OCI-LY7 (cell line): ENCODE measurements at regions not wholly inside any gene's neighbourhood (a gene's known extent, or its start where the extent isn't known, plus 50 kb on each side); places are given as distances from the start of the nearest gene placed in this dataset.

Experiments used
- BruUV-seq: library from RNA; stranded (reverse); fragments of 400-500 nt; replicated peaks from 2 replicates; lab custom pipeline; 2021; lab: Mats Ljungman, UMichigan
- CTCF ChIA-PET: fragments of 300-600 bp; sonication (Branson Sonifier 250); formaldehyde crosslinking; loops from one replicate; lab custom pipeline; 2022; ENCODE audit warnings: antibody characterized with exemption; ENCODE audit not compliant: unreplicated experiment; lab: Charles Lee
- POLR2A ChIA-PET: fragments of 300-600 bp; sonication (Branson Sonifier 250); formaldehyde crosslinking; loops from one replicate; lab custom pipeline; 2022; ENCODE audit warnings: antibody characterized with exemption; lab: Charles Lee
- DNase-seq: peaks from one replicate; pipeline ENCODE4 v3.0.0-alpha.2; 2015; ENCODE audit warnings: low spot score
- H2AFZ ChIP-seq: fragments of 200-600 bp; sonication (generic), shearing (Covaris generic); 2 replicates; pipeline ENCODE4 v1.6.1; 2014; ENCODE audit warnings: mild to moderate bottlenecking, antibody characterized with exemption, low read length, moderate library complexity
- H3K27ac ChIP-seq: fragments of 200-600 bp; sonication (generic); 2 replicates; pipeline ENCODE4 v1.5.1; 2014; ENCODE audit warnings: mixed run types, low read depth, mild to moderate bottlenecking, moderate library complexity, low read length, inconsistent platforms; ENCODE audit not compliant: poor library complexity, severe bottlenecking
- H3K36me3 ChIP-seq: fragments of 200-600 bp; sonication (generic); 2 replicates; pipeline ENCODE4 v1.6.1; 2014; ENCODE audit warnings: mild to moderate bottlenecking, antibody characterized with exemption, low read length, moderate library complexity, mixed read lengths; ENCODE audit not compliant: insufficient read depth
- H3K4me1 ChIP-seq: fragments of 200-600 bp; sonication (generic); 2 replicates; pipeline ENCODE4 v1.5.1; 2014; ENCODE audit warnings: mild to moderate bottlenecking, low read length; ENCODE audit not compliant: insufficient read depth, poor library complexity, severe bottlenecking
- H3K4me2 ChIP-seq: fragments of 200-600 bp; sonication (generic); 2 replicates; pipeline ENCODE4 v1.6.1; 2014; ENCODE audit warnings: mild to moderate bottlenecking, low read length
- H3K4me3 ChIP-seq: fragments of 200-600 bp; sonication (generic); 2 replicates; pipeline ENCODE4 v1.5.1; 2014; ENCODE audit warnings: mild to moderate bottlenecking, low read depth, low read length; ENCODE audit not compliant: poor library complexity, severe bottlenecking
- H3K79me2 ChIP-seq: fragments of 200-600 bp; sonication (generic); 2 replicates; pipeline ENCODE4 v1.6.1; 2016; ENCODE audit warnings: low read depth, mild to moderate bottlenecking, low read length, moderate library complexity, mixed read lengths; ENCODE audit not compliant: insufficient read depth
- H3K9me2 ChIP-seq: fragments of 200-600 bp; sonication (generic); 2 replicates; pipeline ENCODE4 v1.6.1; 2016; ENCODE audit warnings: mild to moderate bottlenecking, low read length, mixed read lengths; ENCODE audit not compliant: insufficient read depth
- H3K9me3 ChIP-seq: fragments of 200-600 bp; sonication (generic); 2 replicates; pipeline ENCODE4 v1.6.1; 2014; ENCODE audit warnings: mild to moderate bottlenecking, mixed run types, low read length, mixed read lengths
- H4K20me1 ChIP-seq: fragments of 200-600 bp; sonication (generic); 2 replicates; pipeline ENCODE4 v1.6.1; 2014; ENCODE audit warnings: mild to moderate bottlenecking, antibody characterized with exemption, low read length, moderate library complexity, mixed read lengths; ENCODE audit not compliant: insufficient read depth
- EZH2phosphoT487 ChIP-seq: fragments of 200-600 bp; sonication (generic); IDR thresholded peaks from 2 replicates; pipeline ENCODE4 v1.6.1; 2018; ENCODE audit warnings: low read depth, borderline replicate concordance, mild to moderate bottlenecking, mixed run types, antibody characterized with exemption, low read length, moderate library complexity, mixed read lengths
- intact Hi-C: fragments of 100-400 bp; cut with micrococcal nuclease; formaldehyde crosslinking; loops from one replicate; pipeline ENCODE4 v1.10.0; 2022; ENCODE audit not compliant: unreplicated experiment
- TF ChIP-seq, protein P1 (sequence below): fragments of 200-600 bp; sonication (generic); conservative IDR thresholded peaks from 2 replicates; pipeline ENCODE4 v1.5.1; 2014; ENCODE audit warnings: mild to moderate bottlenecking, antibody characterized with exemption, low read length, moderate library complexity, mixed read lengths

DNA sequence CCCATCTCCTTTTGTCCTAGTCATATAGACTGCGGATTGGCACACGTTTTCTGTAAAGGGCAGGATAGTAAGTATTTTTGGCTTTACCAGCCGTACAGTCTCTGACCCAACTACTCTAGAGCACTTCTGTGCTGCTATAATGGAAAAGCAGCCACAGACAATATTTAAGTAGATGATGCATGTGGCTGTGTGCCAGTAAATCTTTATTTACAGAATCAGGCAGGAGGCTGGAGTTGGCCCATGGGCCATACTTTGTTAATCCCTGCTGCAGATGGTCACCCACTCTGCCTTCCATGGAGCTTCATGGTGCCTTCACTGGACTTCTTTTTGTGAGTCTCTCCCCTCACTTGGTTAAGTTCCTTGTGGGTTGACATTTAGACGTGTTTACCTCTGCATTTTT lies 584.5 kb upstream of the TBX3 start:
- H3K9me3 ChIP-seq: no peaks in the 10 kb centered on the region
- H3K9me2 ChIP-seq: no peaks in the 10 kb centered on the region
- TF ChIP-seq, protein P1, sequence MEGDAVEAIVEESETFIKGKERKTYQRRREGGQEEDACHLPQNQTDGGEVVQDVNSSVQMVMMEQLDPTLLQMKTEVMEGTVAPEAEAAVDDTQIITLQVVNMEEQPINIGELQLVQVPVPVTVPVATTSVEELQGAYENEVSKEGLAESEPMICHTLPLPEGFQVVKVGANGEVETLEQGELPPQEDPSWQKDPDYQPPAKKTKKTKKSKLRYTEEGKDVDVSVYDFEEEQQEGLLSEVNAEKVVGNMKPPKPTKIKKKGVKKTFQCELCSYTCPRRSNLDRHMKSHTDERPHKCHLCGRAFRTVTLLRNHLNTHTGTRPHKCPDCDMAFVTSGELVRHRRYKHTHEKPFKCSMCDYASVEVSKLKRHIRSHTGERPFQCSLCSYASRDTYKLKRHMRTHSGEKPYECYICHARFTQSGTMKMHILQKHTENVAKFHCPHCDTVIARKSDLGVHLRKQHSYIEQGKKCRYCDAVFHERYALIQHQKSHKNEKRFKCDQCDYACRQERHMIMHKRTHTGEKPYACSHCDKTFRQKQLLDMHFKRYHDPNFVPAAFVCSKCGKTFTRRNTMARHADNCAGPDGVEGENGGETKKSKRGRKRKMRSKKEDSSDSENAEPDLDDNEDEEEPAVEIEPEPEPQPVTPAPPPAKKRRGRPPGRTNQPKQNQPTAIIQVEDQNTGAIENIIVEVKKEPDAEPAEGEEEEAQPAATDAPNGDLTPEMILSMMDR: no peak
- TF ChIP-seq EZH2phosphoT487: no peak
- no peaks in the 10 kb centered on the region for H3K4me1 ChIP-seq
- CTCF ChIA-PET: no interaction called here
- no peak overlapping the region for H3K4me2 ChIP-seq
- no peak overlapping the region for H3K27ac ChIP-seq
- no peaks in the 10 kb centered on the region for H4K20me1 ChIP-seq
- no peaks in the 10 kb centered on the region for H3K79me2 ChIP-seq
- H3K4me3 ChIP-seq: no peak overlapping the region
- no peak for DNase-seq
- H2AFZ ChIP-seq: no peak overlapping the region
- BruUV-seq: no TSS peak
- no peaks in the 10 kb centered on the region for H3K36me3 ChIP-seq
- POLR2A ChIA-PET: interaction anchor here (0.6 kb wide), 1 partner anchor 1931 kb away, joined by 3 read pairs; no protein-coding TSS in a partner anchor
- intact Hi-C loops: no loop called here

DNA sequence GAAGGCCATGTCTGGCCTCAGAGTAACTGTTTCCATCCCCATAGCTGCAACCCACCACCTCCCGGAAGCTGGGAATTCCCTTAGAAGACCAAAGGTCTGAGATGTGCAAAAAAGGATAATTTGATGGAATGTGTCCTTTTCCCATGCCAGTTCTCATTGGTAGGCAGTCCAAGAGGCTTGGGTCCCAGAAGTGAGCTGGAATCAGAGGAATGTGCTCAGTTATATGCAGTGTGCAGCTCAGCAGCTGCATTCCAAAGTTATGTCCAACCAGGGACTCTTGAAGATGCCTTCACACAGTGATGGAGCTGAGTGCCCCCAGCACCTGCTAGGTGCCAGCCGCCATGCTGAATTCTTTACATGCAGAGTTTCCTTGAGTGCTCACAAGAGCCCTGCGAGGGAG lies 583.9 kb upstream of the TBX3 start:
- H3K27ac ChIP-seq: no peak overlapping the region
- H2AFZ ChIP-seq: no peak overlapping the region
- H3K9me3 ChIP-seq: no peaks in the 10 kb centered on the region
- BruUV-seq: no TSS peak
- ChIA-PET CTCF (no interaction called here), POLR2A (interaction anchor here (0.6 kb wide), 1 partner anchor 1931 kb away, joined by 3 read pairs; no protein-coding TSS in a partner anchor)
- H3K36me3 ChIP-seq: no peaks in the 10 kb centered on the region
- no peak overlapping the region for H3K4me3 ChIP-seq
- no peak for DNase-seq
- TF ChIP-seq EZH2phosphoT487: no peak
- TF ChIP-seq, protein P1: no peak
- no peaks in the 10 kb centered on the region for H4K20me1 ChIP-seq
- no peak overlapping the region for H3K4me2 ChIP-seq
- no peaks in the 10 kb centered on the region for H3K9me2 ChIP-seq
- no peaks in the 10 kb centered on the region for H3K4me1 ChIP-seq
- intact Hi-C loops: no loop called here
- H3K79me2 ChIP-seq: no peaks in the 10 kb centered on the region

DNA sequence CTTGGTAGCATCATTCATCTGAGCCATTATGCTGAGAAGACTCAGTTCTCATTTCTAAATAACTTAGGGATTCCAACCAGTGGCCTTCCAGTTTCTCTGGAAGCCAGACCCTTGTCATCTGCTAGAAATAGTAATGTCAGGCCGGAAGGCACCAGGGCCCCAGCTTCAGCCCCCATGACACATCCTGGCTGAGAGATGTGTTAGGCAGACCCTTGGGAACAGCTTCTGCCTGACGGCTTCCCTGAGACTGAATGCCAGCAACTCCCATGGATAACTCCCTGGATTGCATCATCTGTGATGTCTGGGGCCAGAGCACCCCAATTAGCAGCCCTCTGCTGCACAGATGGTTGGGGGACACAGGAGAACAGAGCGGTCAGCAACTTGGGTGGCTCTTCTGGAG lies 583.5 kb upstream of the TBX3 start:
- POLR2A ChIA-PET: no interaction called here
- H3K27ac ChIP-seq: no peak overlapping the region
- no peaks in the 10 kb centered on the region for H3K36me3 ChIP-seq
- H3K9me2 ChIP-seq: no peaks in the 10 kb centered on the region
- no TSS peak for BruUV-seq
- no peak overlapping the region for H2AFZ ChIP-seq
- CTCF ChIA-PET: no interaction called here
- H3K4me3 ChIP-seq: no peak overlapping the region
- H4K20me1 ChIP-seq: no peaks in the 10 kb centered on the region
- TF ChIP-seq, protein P1: no peak
- TF ChIP-seq EZH2phosphoT487: no peak
- no peaks in the 10 kb centered on the region for H3K4me1 ChIP-seq
- H3K79me2 ChIP-seq: no peaks in the 10 kb centered on the region
- intact Hi-C loops: no loop called here
- no peak for DNase-seq
- H3K4me2 ChIP-seq: no peak overlapping the region
- no peaks in the 10 kb centered on the region for H3K9me3 ChIP-seq
